Aorta (tissue), 5 donors: ENCODE measurements at regions not wholly inside any gene's neighbourhood (a gene's known extent, or its start where the extent isn't known, plus 50 kb on each side); places are given as distances from the start of the nearest gene placed in this dataset.

Source experiments
- ATAC-seq: fragments of 200-7000 bp; cut with Tn5 transposase; one replicate; pipeline ENCODE4 v1.9.1; 2022; ENCODE audit warnings: moderate library complexity; ENCODE audit not compliant: low FRiP score
- DNase-seq, 2 donors: peaks; one replicate each; pipeline ENCODE4 v3.0.0-alpha.2; 2020
- H3K27ac ChIP-seq, 2 donors: one replicate each; pipeline ENCODE4 v1.5.1; 2013; ENCODE audit warnings: low read length in 2 of 2, mild to moderate bottlenecking in 2 of 2, moderate library complexity in 2 of 2, control low read depth in 1 of 2, inconsistent platforms in 1 of 2, low read depth in 1 of 2
- H3K27me3 ChIP-seq, 2 donors: one replicate each; pipeline ENCODE4 v1.6.1; 2013; ENCODE audit warnings: control low read depth in 1 of 2, low read length in 1 of 2, mild to moderate bottlenecking in 1 of 2, moderate library complexity in 1 of 2; ENCODE audit not compliant: insufficient read depth in 2 of 2, control insufficient read depth in 1 of 2
- H3K36me3 ChIP-seq, 2 donors: one replicate each; pipeline ENCODE4 v1.6.1; 2013; ENCODE audit warnings: control low read depth in 1 of 2, low read length in 1 of 2, mild to moderate bottlenecking in 1 of 2; ENCODE audit not compliant: insufficient read depth in 2 of 2, control insufficient read depth in 1 of 2
- H3K4me1 ChIP-seq, 2 donors: one replicate each; pipeline ENCODE4 v1.6.1; 2013; ENCODE audit warnings: low read length in 2 of 2, control low read depth in 1 of 2, mild to moderate bottlenecking in 1 of 2, moderate library complexity in 1 of 2; ENCODE audit not compliant: insufficient read depth in 2 of 2, control insufficient read depth in 1 of 2
- H3K4me3 ChIP-seq, 2 donors: one replicate each; pipeline ENCODE4 v1.5.1; 2013; ENCODE audit warnings: low read length in 2 of 2, control low read depth in 1 of 2, mild to moderate bottlenecking in 1 of 2
- H3K9me3 ChIP-seq: one replicate; pipeline ENCODE4 v1.6.1; 2013; ENCODE audit warnings: mild to moderate bottlenecking, low read length; ENCODE audit not compliant: control insufficient read depth
- WGBS, 2 donors: extraction: QIAGEN DNeasy Blood & Tissue Kit; methylation state at CpG; one replicate each; pipeline ENCODE4 v1.1.7; 2013; 5-methylcytosine and 5-hydroxymethylcytosine counted together
- intact Hi-C, 2 donors: fragments of 100-400 bp; cut with DNase I; formaldehyde crosslinking; loops; one replicate each; pipeline versions ENCODE4 v1.14.2 to v1.15.0; 2022
- donor health status: healthy with polysubstance abuse.
- donor health status: Bipolar disorder and iron deficiency.
- donor health status: DM: no; HTN: no; CAD: no.
- donor health status: DM: no; HTN: no; CAD: no.
- donor health status: DM: yes; HTN: yes; CAD: no.

- WGBS, 2 donors, result 69 to 74% methylated on average over 3 of the region's 3 CpGs
- ATAC-seq, result no peak
- Histone ChIP-seq H3K27ac (no peak overlapping the region), H3K4me3 (no peak overlapping the region), H3K36me3 (no peaks in the 10 kb centered on the region), H3K4me1 (no peaks in the 10 kb centered on the region), H3K9me3 (peaks cover 1% of the 10 kb centered on the region), H3K27me3 (no peaks in the 10 kb centered on the region)
- intact Hi-C loops, result no loop called here
- DNase-seq, result no peak
Measured at GRCh38 chr4:108483650-108484049, 136.7 kb upstream of the RPL34 start.

- Histone ChIP-seq H3K36me3 (no peaks in the 10 kb centered on the region), H3K4me1 (no peaks in the 10 kb centered on the region), H3K9me3 (peaks cover 1% of the 10 kb centered on the region), H3K27me3 (no peaks in the 10 kb centered on the region), H3K27ac (no peak overlapping the region), H3K4me3 (no peak overlapping the region)
- no peak for ATAC-seq
- 18% methylated on average over 1 of the region's 1 CpG for WGBS, 2 donors
- no peak for DNase-seq
- intact Hi-C loops, result no loop called here
Measured at GRCh38 chr4:108483079-108483478, 137.3 kb upstream of the RPL34 start.

- WGBS, 2 donors, result 67 to 81% methylated on average over 1 of the region's 1 CpG
- DNase-seq (no peak), ATAC-seq (no peak)
- intact Hi-C loops, result no loop called here
- no peaks in the 10 kb centered on the region for H3K27me3 ChIP-seq
- H3K4me1 ChIP-seq, result no peaks in the 10 kb centered on the region
- H3K4me3 ChIP-seq, result no peak overlapping the region
- H3K36me3 ChIP-seq, result no peaks in the 10 kb centered on the region
- no peak overlapping the region for H3K27ac ChIP-seq
- H3K9me3 ChIP-seq, result peaks cover 1% of the 10 kb centered on the region
Measured at GRCh38 chr4:108480881-108481280, 139.5 kb upstream of the RPL34 start.

- no peak overlapping the region for H3K4me3 ChIP-seq
- no peak overlapping the region for H3K27ac ChIP-seq
- 69 to 70% methylated on average over 2 of the region's 2 CpGs for WGBS, 2 donors
- no peaks in the 10 kb centered on the region for H3K36me3 ChIP-seq
- no peaks in the 10 kb centered on the region for H3K4me1 ChIP-seq
- H3K9me3 ChIP-seq, result peaks cover 4% of the 10 kb centered on the region
- DNase-seq, result no peak
- H3K27me3 ChIP-seq, result no peaks in the 10 kb centered on the region
- intact Hi-C loops, result no loop called here
- no peak for ATAC-seq
Measured at GRCh38 chr4:108477527-108478108, 142.8 kb upstream of the RPL34 start.

GRCh38 chr4:108473163-108473720 lies 147.1 kb upstream of the RPL34 start:
- DNase-seq (no peak), ATAC-seq (no peak)
- H3K27ac ChIP-seq, result no peak overlapping the region
- H3K36me3 ChIP-seq, result no peaks in the 10 kb centered on the region
- intact Hi-C loops, result no loop called here
- no peaks in the 10 kb centered on the region for H3K4me1 ChIP-seq
- H3K9me3 ChIP-seq, result peaks cover 2% of the 10 kb centered on the region
- WGBS, 2 donors, result 70 to 71% methylated on average over 2 of the region's 2 CpGs
- H3K27me3 ChIP-seq, result no peaks in the 10 kb centered on the region
- H3K4me3 ChIP-seq, result no peak overlapping the region

- H3K36me3 ChIP-seq, result no peaks in the 10 kb centered on the region
- WGBS, 2 donors, result 83 to 87% methylated on average over 7 of the region's 7 CpGs
- no peak overlapping the region for H3K27ac ChIP-seq
- intact Hi-C loops, result loop anchor here in 1 of 2 donors (5.0 kb wide), 1 partner anchor 370 kb away; no protein-coding TSS in a partner anchor
- H3K4me1 ChIP-seq, result no peaks in the 10 kb centered on the region
- DNase-seq, result no peak
- ATAC-seq, result no peak
- no peaks in the 10 kb centered on the region for H3K9me3 ChIP-seq
- H3K27me3 ChIP-seq, result no peaks in the 10 kb centered on the region
- no peak overlapping the region for H3K4me3 ChIP-seq
Measured at GRCh38 chr4:108466936-108467902, 153.2 kb upstream of the RPL34 start.

GRCh38 chr4:108465886-108466500 lies 154.4 kb upstream of the RPL34 start:
- no peaks in the 10 kb centered on the region for H3K9me3 ChIP-seq

GRCh38 chr4:108458681-108459080 lies 161.7 kb upstream of the RPL34 start:
- intact Hi-C loops, result no loop called here
- Histone ChIP-seq H3K4me3 (no peak overlapping the region), H3K4me1 (no peaks in the 10 kb centered on the region), H3K27ac (no peak overlapping the region), H3K9me3 (no peaks in the 10 kb centered on the region), H3K36me3 (no peaks in the 10 kb centered on the region), H3K27me3 (peaks cover 0 to 2% of the 10 kb centered on the region in 2 donors)
- DNase-seq (no peak), ATAC-seq (no peak)
- WGBS, 2 donors, result 58 to 61% methylated on average over 2 of the region's 2 CpGs

More at GRCh38 chr4:108465886-108466500, 154.4 kb upstream of the RPL34 start:
- intact Hi-C loops, result loop anchor here in 1 of 2 donors (5.0 kb wide), 1 partner anchor 371 kb away; no protein-coding TSS in a partner anchor
- H3K27me3 ChIP-seq, result no peaks in the 10 kb centered on the region
- H3K4me1 ChIP-seq, result no peaks in the 10 kb centered on the region
- H3K27ac ChIP-seq, result no peak overlapping the region
- H3K4me3 ChIP-seq, result no peak overlapping the region
- DNase-seq (no peak), ATAC-seq (no peak)
- 75 to 79% methylated on average over 9 of the region's 9 CpGs for WGBS, 2 donors
- H3K36me3 ChIP-seq, result no peaks in the 10 kb centered on the region
